A673 (cell line): ENCODE measurements at regions not wholly inside any gene's neighbourhood (a gene's known extent, or its start where the extent isn't known, plus 50 kb on each side); places are given as distances from the start of the nearest gene placed in this dataset.

Source experiments
- BruUV-seq: library from RNA; stranded (reverse); fragments of 400-500 nt; replicated peaks from 2 replicates; lab custom pipeline; 2021; lab: Mats Ljungman, UMichigan
- CTCF ChIA-PET: fragments of 300-600 bp; sonication (Branson Sonifier 250); formaldehyde crosslinking; loops from one replicate; lab custom pipeline; 2022; ENCODE audit warnings: antibody characterized with exemption; lab: Charles Lee
- POLR2A ChIA-PET: fragments of 300-600 bp; sonication (Branson Sonifier 250); formaldehyde crosslinking; loops from one replicate; lab custom pipeline; 2022; ENCODE audit warnings: antibody characterized with exemption; ENCODE audit not compliant: low non-redundant PET; lab: Charles Lee
- DNase-seq: peaks from one replicate; pipeline ENCODE4 v3.0.0-alpha.2; 2015; ENCODE audit warnings: low spot score
- H3K27ac ChIP-seq: fragments of 200-600 bp; sonication (generic); 2 replicates; pipeline ENCODE4 v1.5.1; 2016; ENCODE audit warnings: mixed run types, low read depth, mild to moderate bottlenecking, mixed read lengths, antibody characterized with exemption, low read length; ENCODE audit not compliant: poor library complexity, severe bottlenecking
- H3K27me3 ChIP-seq: fragments of 200-600 bp; sonication (generic); replicated peaks from 2 replicates; pipeline ENCODE4 v1.6.1; 2017; ENCODE audit warnings: mixed run types, low read depth, mild to moderate bottlenecking, mixed read lengths, antibody characterized with exemption, low read length; ENCODE audit not compliant: insufficient read depth, poor library complexity
- H3K36me3 ChIP-seq: fragments of 200-600 bp; sonication (generic); 2 replicates; pipeline ENCODE4 v1.6.1; 2016; ENCODE audit warnings: mixed run types, mild to moderate bottlenecking, mixed read lengths, antibody characterized with exemption, low read length; ENCODE audit not compliant: insufficient read depth, poor library complexity, severe bottlenecking
- H3K4me1 ChIP-seq: fragments of 200-600 bp; sonication (generic); 2 replicates; pipeline ENCODE4 v1.6.1; 2017; ENCODE audit warnings: mixed run types, mild to moderate bottlenecking, mixed read lengths, antibody characterized with exemption, low read length; ENCODE audit not compliant: insufficient read depth, poor library complexity, severe bottlenecking
- H3K4me3 ChIP-seq: fragments of 200-600 bp; sonication (generic); 2 replicates; pipeline ENCODE4 v1.5.1; 2016; ENCODE audit warnings: low read depth, mixed run types, mild to moderate bottlenecking, mixed read lengths, low read length; ENCODE audit not compliant: poor library complexity, severe bottlenecking
- H3K9me3 ChIP-seq: fragments of 200-600 bp; sonication (generic); 2 replicates; pipeline ENCODE4 v1.6.1; 2016; ENCODE audit warnings: mixed run types, low read depth, mild to moderate bottlenecking, mixed read lengths, antibody characterized with exemption, low read length; ENCODE audit not compliant: poor library complexity, severe bottlenecking
- CTCF ChIP-seq: fragments of 300-800, 200-600 bp; sonication (generic); conservative IDR thresholded peaks from 2 replicates; pipeline ENCODE4 v1.5.1; 2017; ENCODE audit warnings: low read depth, mild to moderate bottlenecking, antibody characterized with exemption, low read length, moderate library complexity, mixed read lengths
- EZH2 ChIP-seq: fragments of 200-600 bp; sonication (generic); IDR thresholded peaks from 2 replicates; pipeline ENCODE4 v1.6.1; 2017; ENCODE audit warnings: borderline replicate concordance, low read depth, mild to moderate bottlenecking, mixed read lengths, antibody characterized with exemption, low read length; ENCODE audit not compliant: poor library complexity, severe bottlenecking
- intact Hi-C: fragments of 100-400 bp; cut with micrococcal nuclease; formaldehyde crosslinking; loops from one replicate; pipeline ENCODE4 v1.10.0; 2022; ENCODE audit not compliant: unreplicated experiment

DNA sequence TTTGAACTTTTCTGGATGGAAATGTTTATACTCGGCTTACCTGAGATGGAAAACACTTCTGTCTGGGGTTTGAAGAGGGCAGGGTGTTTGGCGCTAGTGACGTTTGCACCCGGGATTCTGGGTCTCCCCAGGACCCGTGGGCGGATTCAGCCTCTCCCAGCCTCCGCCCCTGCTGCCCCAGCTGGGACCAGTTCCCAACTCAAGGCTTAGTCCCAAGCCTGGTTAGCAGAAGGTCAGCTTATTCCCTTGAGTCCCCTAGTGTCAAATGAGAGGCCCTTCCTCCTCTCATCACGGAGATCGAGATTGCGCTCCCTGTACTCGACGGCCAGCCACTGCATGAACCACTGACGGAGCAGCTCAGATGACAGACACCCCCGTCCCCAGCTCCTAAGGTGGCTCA is 123.2 kb downstream of the RTP5 start:
- ChIA-PET POLR2A (no interaction called here), CTCF (no interaction called here)
- intact Hi-C loops, result no loop called here
- TF ChIP-seq CTCF (no peak), EZH2 (no peak)
- no peak for DNase-seq
- no TSS peak for BruUV-seq
- H3K27ac ChIP-seq, result no peak overlapping the region
- no peaks in the 10 kb centered on the region for H3K36me3 ChIP-seq
- no peak overlapping the region for H3K4me3 ChIP-seq
- H3K4me1 ChIP-seq, result no peaks in the 10 kb centered on the region
- H3K27me3 ChIP-seq, result no peaks in the 10 kb centered on the region
- no peaks in the 10 kb centered on the region for H3K9me3 ChIP-seq

- TF ChIP-seq CTCF (no peak), EZH2 (no peak)
- ChIA-PET CTCF (no interaction called here), POLR2A (no interaction called here)
- no peak overlapping the region for H3K4me3 ChIP-seq
- H3K27me3 ChIP-seq, result no peaks in the 10 kb centered on the region
- BruUV-seq, result no TSS peak
- H3K9me3 ChIP-seq, result no peaks in the 10 kb centered on the region
- intact Hi-C loops, result no loop called here
- DNase-seq, result no peak
- H3K27ac ChIP-seq, result no peak overlapping the region
- H3K36me3 ChIP-seq, result no peaks in the 10 kb centered on the region
- no peaks in the 10 kb centered on the region for H3K4me1 ChIP-seq
These were observed 124.0 kb downstream of the RTP5 start for GRCh38 chr2:241993386-241994005.

DNA sequence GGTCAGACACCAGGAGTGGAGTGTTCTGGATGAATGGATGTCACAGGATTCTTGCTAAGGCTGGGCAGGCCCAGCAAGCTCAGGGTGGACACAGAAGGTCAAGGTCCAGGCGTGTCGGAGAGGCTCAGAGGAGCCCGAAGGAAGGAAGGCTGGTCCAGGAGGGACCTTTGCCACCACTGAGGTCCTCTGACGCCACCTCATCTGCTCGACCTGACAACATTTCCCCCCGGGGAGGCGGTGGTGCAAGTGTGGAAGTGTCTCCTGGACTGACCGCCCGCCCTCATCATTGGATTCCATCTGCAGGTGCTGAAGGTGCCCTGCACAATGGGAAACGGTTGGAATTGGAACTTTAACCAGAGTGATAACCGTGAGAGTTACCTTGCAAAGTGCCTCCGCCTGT is 124.6 kb downstream of the RTP5 start:
- no TSS peak for BruUV-seq
- Histone ChIP-seq H3K27ac (no peak overlapping the region), H3K4me1 (no peaks in the 10 kb centered on the region), H3K36me3 (no peaks in the 10 kb centered on the region), H3K27me3 (no peaks in the 10 kb centered on the region), H3K9me3 (no peaks in the 10 kb centered on the region), H3K4me3 (no peak overlapping the region)
- ChIA-PET CTCF (no interaction called here), POLR2A (no interaction called here)
- intact Hi-C loops, result no loop called here
- TF ChIP-seq CTCF (no peak), EZH2 (no peak)
- no peak for DNase-seq
